NB4 (cell line): ENCODE measurements at regions not wholly inside any gene's neighbourhood (a gene's known extent, or its start where the extent isn't known, plus 50 kb on each side); places are given as distances from the start of the nearest gene placed in this dataset.
"Not testable (repeated sequence)": the region's sequence is repeated elsewhere in the genome, so short reads cannot be mapped to it uniquely, and the experiment has no call there.

Source experiments
- CTCF ChIP-seq: IDR thresholded peaks from one replicate; pipeline ENCODE4 v1.5.1; 2012; ENCODE audit warnings: low read depth, low read length
- POLR2A ChIP-seq: IDR thresholded peaks from 2 replicates; pipeline ENCODE4 v1.6.1; 2011; ENCODE audit warnings: mild to moderate bottlenecking; ENCODE audit not compliant: insufficient read length; ENCODE audit errors: extremely low read depth
- TF ChIP-seq, protein P1 (sequence below): IDR thresholded peaks from 2 replicates; pipeline ENCODE4 v1.6.1; 2011; ENCODE audit warnings: low read depth, low read length

DNA sequence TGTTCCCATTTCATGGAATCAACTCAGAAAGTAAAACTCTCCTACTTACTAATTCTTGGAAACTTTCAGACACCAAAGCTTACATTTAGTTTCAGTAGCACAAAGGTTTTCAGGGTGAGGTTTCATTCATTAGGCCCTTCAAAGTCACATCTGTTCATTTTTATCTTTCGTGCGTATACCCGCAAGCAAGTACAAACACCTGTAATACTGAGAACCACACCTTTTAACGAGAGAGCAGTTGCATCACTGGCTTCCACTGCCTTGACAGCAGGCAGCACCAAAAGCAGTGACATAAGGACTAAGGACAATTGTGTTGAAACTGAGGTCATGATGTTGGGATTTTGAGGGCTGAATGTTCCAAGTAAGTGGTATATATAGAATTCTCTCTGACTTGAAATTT, 60.5 kb downstream of the GOLGA6L22 start:
- TF ChIP-seq, protein P1, sequence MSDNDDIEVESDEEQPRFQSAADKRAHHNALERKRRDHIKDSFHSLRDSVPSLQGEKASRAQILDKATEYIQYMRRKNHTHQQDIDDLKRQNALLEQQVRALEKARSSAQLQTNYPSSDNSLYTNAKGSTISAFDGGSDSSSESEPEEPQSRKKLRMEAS = not testable (repeated sequence)
- not testable (repeated sequence) for TF ChIP-seq POLR2A, CTCF
